Epithelial cell of esophagus (primary cell): ENCODE measurements at regions not wholly inside any gene's neighbourhood (a gene's known extent, or its start where the extent isn't known, plus 50 kb on each side); places are given as distances from the start of the nearest gene placed in this dataset.
"Not testable (repeated sequence)": the region's sequence is repeated elsewhere in the genome, so short reads cannot be mapped to it uniquely, and the experiment has no call there.

Experiments used
- DNase-seq: peaks from one replicate; pipeline ENCODE4 v3.0.0; 2010; ENCODE audit warnings: low read depth
- H3K4me3 ChIP-seq: 2 replicates; pipeline ENCODE4 v1.5.1; 2011; ENCODE audit warnings: mild to moderate bottlenecking, low read length, control low read depth
- CTCF ChIP-seq: IDR thresholded peaks from 2 replicates; pipeline ENCODE4 v1.5.1; 2011; ENCODE audit warnings: low read depth, mild to moderate bottlenecking, low read length, control low read depth, inconsistent platforms; ENCODE audit not compliant: insufficient read depth; ENCODE audit errors: missing control alignments

- DNase-seq: no peak
- TF ChIP-seq CTCF: no peak
- no peak overlapping the region for H3K4me3 ChIP-seq
Measured at GRCh38 chr14:23751616-23752015, 115.5 kb downstream of the DHRS2 start.

GRCh38 chr14:23763394-23763793 lies 127.2 kb downstream of the DHRS2 start:
- no peak for TF ChIP-seq CTCF
- no peak for DNase-seq
- no peak overlapping the region for H3K4me3 ChIP-seq

- H3K4me3 ChIP-seq: no peak overlapping the region
- no peak for TF ChIP-seq CTCF
- no peak for DNase-seq
Measured at GRCh38 chr14:23766737-23767401, 130.7 kb downstream of the DHRS2 start.

- DNase-seq: peak; percentile 24
- H3K4me3 ChIP-seq: not testable (repeated sequence)
Measured at GRCh38 chr14:23769221-23769728, 133.1 kb downstream of the DHRS2 start.

GRCh38 chr14:23773981-23774380 lies 137.8 kb downstream of the DHRS2 start:
- H3K4me3 ChIP-seq: no peak overlapping the region
- DNase-seq: no peak
- TF ChIP-seq CTCF: no peak

GRCh38 chr14:23776296-23776695 lies 140.1 kb downstream of the DHRS2 start:
- no peak for TF ChIP-seq CTCF
- no peak for DNase-seq
- H3K4me3 ChIP-seq: no peak overlapping the region

- no peak for TF ChIP-seq CTCF
- DNase-seq: no peak
- no peak overlapping the region for H3K4me3 ChIP-seq
Measured at GRCh38 chr14:23785208-23785607, 149.0 kb downstream of the DHRS2 start.
